Lower leg skin (tissue), 4 donors: ENCODE measurements at regions not wholly inside any gene's neighbourhood (a gene's known extent, or its start where the extent isn't known, plus 50 kb on each side); places are given as distances from the start of the nearest gene placed in this dataset.

Experiments used
- DNase-seq, 2 donors: peaks; one replicate each; pipeline ENCODE4 v3.0.0-alpha.2; 2019; ENCODE audit warnings: low spot score in 2 of 2
- H3K4me3 ChIP-seq: fragments of 200-600 bp; sonication (generic); 2 replicates; pipeline ENCODE4 v1.5.1; 2017; ENCODE audit warnings: mild to moderate bottlenecking, low read depth; ENCODE audit not compliant: poor library complexity, severe bottlenecking
- CTCF ChIP-seq, 3 donors: fragments of 450-650 bp; IDR thresholded peaks; one replicate each; pipeline ENCODE4 v1.5.1; 2016; ENCODE audit warnings: antibody characterized with exemption in 3 of 3, mild to moderate bottlenecking in 3 of 3, moderate library complexity in 2 of 3
- POLR2A ChIP-seq, 2 donors: fragments of 450-650 bp; IDR thresholded peaks; one replicate each; pipeline ENCODE4 v1.6.1; 2016 to 2017; ENCODE audit warnings: antibody characterized with exemption in 2 of 2, mild to moderate bottlenecking in 1 of 2, moderate library complexity in 1 of 2
- WGBS, 2 donors: methylation state at CpG; one replicate each; pipeline ENCODE4 v1.1.5; 2018; 5-methylcytosine and 5-hydroxymethylcytosine counted together
- intact Hi-C: fragments of 100-400 bp; cut with DNase I; formaldehyde crosslinking; loops from one replicate; pipeline ENCODE4 v1.15.0; 2023; ENCODE audit warnings: low total_unique reads

GRCh38 chr18:40437517-40437916, 1517.5 kb upstream of the PIK3C3 start:
- no peak overlapping the region for H3K4me3 ChIP-seq
- WGBS, 2 donors: 55 to 64% methylated on average over 3 of the region's 3 CpGs
- intact Hi-C loops: no loop called here
- no peak for DNase-seq
- no peak for TF ChIP-seq CTCF (IDR thresholded peaks at IDR 0.05)
- TF ChIP-seq POLR2A (IDR thresholded peaks at IDR 0.05): no peak

GRCh38 chr18:40431071-40431985, 1523.7 kb upstream of the PIK3C3 start:
- intact Hi-C loops: no loop called here
- no peak for DNase-seq
- H3K4me3 ChIP-seq: no peak overlapping the region
- 52 to 55% methylated on average over 6 of the region's 6 CpGs for WGBS, 2 donors
- TF ChIP-seq POLR2A (IDR thresholded peaks at IDR 0.05): no peak
- no peak for TF ChIP-seq CTCF (IDR thresholded peaks at IDR 0.05)

GRCh38 chr18:40423291-40423690, 1531.7 kb upstream of the PIK3C3 start:
- intact Hi-C loops: no loop called here
- no peak for DNase-seq
- no peak overlapping the region for H3K4me3 ChIP-seq
- TF ChIP-seq POLR2A (IDR thresholded peaks at IDR 0.05): no peak
- no peak for TF ChIP-seq CTCF (IDR thresholded peaks at IDR 0.05)
- 72 to 94% methylated on average over 2 of the region's 2 CpGs for WGBS, 2 donors

DNA sequence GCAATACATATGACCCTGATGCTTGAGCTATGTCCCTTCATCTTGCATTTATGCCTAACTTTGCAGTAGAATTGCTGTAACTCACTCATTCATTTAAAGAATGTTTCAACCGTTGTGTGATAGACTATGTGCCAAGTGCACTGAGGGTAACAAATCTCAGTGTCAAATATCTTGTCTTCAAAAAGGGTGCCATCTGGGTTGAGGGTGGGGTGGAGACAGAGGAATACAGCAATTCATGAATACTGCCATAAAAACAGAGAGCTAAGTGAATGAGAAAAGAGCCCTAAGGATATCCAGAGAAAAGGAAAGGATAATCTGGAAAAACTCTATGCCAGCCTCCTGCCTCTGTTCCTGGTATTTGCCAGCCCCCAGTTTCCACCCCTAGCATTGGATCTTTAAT, 1534.4 kb upstream of the PIK3C3 start:
- intact Hi-C loops: no loop called here
- WGBS, 2 donors: 39 to 54% methylated on average over 1 of the region's 1 CpG
- TF ChIP-seq POLR2A (IDR thresholded peaks at IDR 0.05): no peak
- no peak for TF ChIP-seq CTCF (IDR thresholded peaks at IDR 0.05)
- no peak for DNase-seq
- H3K4me3 ChIP-seq: no peak overlapping the region

DNA sequence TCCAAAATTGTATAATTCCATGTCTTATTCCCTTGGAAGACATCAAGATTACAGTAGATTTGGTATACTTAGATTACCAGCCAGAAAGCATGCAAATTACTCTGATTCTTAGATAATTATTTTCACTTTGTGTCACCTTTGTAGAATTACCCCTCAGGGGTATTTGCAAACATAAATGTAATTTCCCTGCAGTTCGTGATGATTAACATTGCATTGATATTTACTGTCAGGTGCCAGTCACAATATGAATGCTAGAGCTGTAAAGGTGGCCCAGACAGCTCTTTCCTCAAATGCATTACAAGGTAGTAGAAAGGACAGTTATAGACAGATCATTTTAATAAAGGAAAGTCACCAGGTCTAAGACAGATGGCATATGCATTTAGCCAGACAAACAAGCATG, 1537.5 kb upstream of the PIK3C3 start:
- DNase-seq: no peak
- TF ChIP-seq POLR2A (IDR thresholded peaks at IDR 0.05) (no peak), CTCF (IDR thresholded peaks at IDR 0.05) (no peak)
- no peak overlapping the region for H3K4me3 ChIP-seq
- intact Hi-C loops: no loop called here
- 41 to 45% methylated on average over 1 of the region's 1 CpG for WGBS, 2 donors
